SK-N-SH treated with all-trans-retinoic acid at 6 μM for 48 hours (cell line): ENCODE measurements at regions not wholly inside any gene's neighbourhood (a gene's known extent, or its start where the extent isn't known, plus 50 kb on each side); places are given as distances from the start of the nearest gene placed in this dataset.

ENCODE experiments used
- ARNTL ChIP-seq: fragments of 450-650 bp; formaldehyde crosslinking; IDR thresholded peaks from 2 replicates; pipeline ENCODE4 v1.5.0; 2020; ENCODE audit warnings: low read depth, mild to moderate bottlenecking, moderate library complexity, borderline replicate concordance
- OSR1 ChIP-seq: fragments of 250-450 bp; sonication (Bioruptor Pico); IDR thresholded peaks from 2 replicates; pipeline ENCODE4 v1.8.0; 2022; ENCODE audit warnings: moderate library complexity, mild to moderate bottlenecking, inconsistent platforms
- PPARA ChIP-seq: fragments of 250-450 bp; sonication (Bioruptor Pico); IDR thresholded peaks from 2 replicates; pipeline ENCODE4 v1.5.0; 2020; ENCODE audit warnings: mild to moderate bottlenecking, borderline replicate concordance
- ZFP3 ChIP-seq: fragments of 250-450 bp; sonication (Bioruptor Pico); IDR thresholded peaks from 2 replicates; pipeline ENCODE4 v1.5.0; 2020; ENCODE audit warnings: mild to moderate bottlenecking, moderate library complexity
- ZFP30 ChIP-seq: fragments of 450-650 bp; formaldehyde crosslinking; IDR thresholded peaks from 2 replicates; pipeline ENCODE4 v1.5.0; 2022; ENCODE audit warnings: mild to moderate bottlenecking, moderate library complexity
- ZNF565 ChIP-seq: fragments of 450-650 bp; formaldehyde crosslinking; conservative IDR thresholded peaks from 2 replicates; pipeline ENCODE4 v1.5.0; 2020; ENCODE audit warnings: low read depth, mild to moderate bottlenecking, moderate library complexity
- ZNF8 ChIP-seq: fragments of 450-650 bp; formaldehyde crosslinking; IDR thresholded peaks from 2 replicates; pipeline ENCODE4 v1.5.0; 2020; ENCODE audit warnings: mild to moderate bottlenecking, moderate library complexity
- TF ChIP-seq, protein P1 (sequence below): fragments of 250-450 bp; sonication (Bioruptor Pico); IDR thresholded peaks from 2 replicates; pipeline ENCODE4 v1.8.0; 2020; ENCODE audit warnings: mild to moderate bottlenecking, moderate library complexity, borderline replicate concordance
- TF ChIP-seq, protein P2 (sequence below): fragments of 250-450 bp; sonication (Bioruptor Pico); IDR thresholded peaks from 2 replicates; pipeline ENCODE4 v1.5.1; 2021; ENCODE audit warnings: mild to moderate bottlenecking, moderate library complexity
- TF ChIP-seq, protein P3 (sequence below): fragments of 250-450 bp; sonication (Bioruptor Pico); IDR thresholded peaks from 2 replicates; pipeline ENCODE4 v1.8.0; 2021; ENCODE audit warnings: low read depth, mild to moderate bottlenecking, moderate library complexity, borderline replicate concordance

DNA sequence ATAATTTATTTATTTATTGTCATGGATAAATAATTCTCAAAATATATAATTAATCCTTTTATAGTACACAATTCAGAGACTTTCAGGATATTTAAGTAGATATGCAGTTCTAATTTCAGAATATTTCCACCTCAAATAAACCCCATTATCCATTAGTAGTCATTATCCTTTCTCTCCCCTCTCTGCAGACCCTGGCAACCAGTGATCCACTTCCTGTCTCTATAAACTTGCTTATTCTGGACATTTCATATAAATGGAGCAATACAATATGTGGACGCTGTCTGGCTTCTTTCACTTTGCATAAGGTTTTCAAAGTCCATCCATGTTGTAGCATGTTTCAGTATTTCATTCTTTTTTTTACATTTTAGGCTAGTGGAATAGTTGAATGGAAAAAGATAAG is 230.2 kb downstream of the FZD1 start:
- TF ChIP-seq ZFP3 (CRISPR knock-in tag) (no peak), OSR1 (no peak), ZNF565 (CRISPR knock-in tag) (no peak), ZFP30 (CRISPR knock-in tag) (no peak), ZNF8 (no peak), ARNTL (no peak), PPARA (CRISPR knock-in tag) (no peak)
- TF ChIP-seq, protein P1, sequence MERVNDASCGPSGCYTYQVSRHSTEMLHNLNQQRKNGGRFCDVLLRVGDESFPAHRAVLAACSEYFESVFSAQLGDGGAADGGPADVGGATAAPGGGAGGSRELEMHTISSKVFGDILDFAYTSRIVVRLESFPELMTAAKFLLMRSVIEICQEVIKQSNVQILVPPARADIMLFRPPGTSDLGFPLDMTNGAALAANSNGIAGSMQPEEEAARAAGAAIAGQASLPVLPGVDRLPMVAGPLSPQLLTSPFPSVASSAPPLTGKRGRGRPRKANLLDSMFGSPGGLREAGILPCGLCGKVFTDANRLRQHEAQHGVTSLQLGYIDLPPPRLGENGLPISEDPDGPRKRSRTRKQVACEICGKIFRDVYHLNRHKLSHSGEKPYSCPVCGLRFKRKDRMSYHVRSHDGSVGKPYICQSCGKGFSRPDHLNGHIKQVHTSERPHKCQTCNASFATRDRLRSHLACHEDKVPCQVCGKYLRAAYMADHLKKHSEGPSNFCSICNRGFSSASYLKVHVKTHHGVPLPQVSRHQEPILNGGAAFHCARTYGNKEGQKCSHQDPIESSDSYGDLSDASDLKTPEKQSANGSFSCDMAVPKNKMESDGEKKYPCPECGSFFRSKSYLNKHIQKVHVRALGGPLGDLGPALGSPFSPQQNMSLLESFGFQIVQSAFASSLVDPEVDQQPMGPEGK (CRISPR knock-in tag): no peak
- TF ChIP-seq, protein P2, sequence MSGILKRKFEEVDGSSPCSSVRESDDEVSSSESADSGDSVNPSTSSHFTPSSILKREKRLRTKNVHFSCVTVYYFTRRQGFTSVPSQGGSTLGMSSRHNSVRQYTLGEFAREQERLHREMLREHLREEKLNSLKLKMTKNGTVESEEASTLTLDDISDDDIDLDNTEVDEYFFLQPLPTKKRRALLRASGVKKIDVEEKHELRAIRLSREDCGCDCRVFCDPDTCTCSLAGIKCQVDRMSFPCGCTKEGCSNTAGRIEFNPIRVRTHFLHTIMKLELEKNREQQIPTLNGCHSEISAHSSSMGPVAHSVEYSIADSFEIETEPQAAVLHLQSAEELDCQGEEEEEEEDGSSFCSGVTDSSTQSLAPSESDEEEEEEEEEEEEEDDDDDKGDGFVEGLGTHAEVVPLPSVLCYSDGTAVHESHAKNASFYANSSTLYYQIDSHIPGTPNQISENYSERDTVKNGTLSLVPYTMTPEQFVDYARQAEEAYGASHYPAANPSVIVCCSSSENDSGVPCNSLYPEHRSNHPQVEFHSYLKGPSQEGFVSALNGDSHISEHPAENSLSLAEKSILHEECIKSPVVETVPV (CRISPR knock-in tag): no peak
- TF ChIP-seq, protein P3, sequence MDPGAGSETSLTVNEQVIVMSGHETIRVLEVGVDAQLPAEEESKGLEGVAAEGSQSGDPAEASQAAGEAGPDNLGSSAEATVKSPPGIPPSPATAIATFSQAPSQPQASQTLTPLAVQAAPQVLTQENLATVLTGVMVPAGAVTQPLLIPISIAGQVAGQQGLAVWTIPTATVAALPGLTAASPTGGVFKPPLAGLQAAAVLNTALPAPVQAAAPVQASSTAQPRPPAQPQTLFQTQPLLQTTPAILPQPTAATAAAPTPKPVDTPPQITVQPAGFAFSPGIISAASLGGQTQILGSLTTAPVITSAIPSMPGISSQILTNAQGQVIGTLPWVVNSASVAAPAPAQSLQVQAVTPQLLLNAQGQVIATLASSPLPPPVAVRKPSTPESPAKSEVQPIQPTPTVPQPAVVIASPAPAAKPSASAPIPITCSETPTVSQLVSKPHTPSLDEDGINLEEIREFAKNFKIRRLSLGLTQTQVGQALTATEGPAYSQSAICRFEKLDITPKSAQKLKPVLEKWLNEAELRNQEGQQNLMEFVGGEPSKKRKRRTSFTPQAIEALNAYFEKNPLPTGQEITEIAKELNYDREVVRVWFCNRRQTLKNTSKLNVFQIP: no peak
